Heart right ventricle (tissue), 16 donors: ENCODE measurements at regions not wholly inside any gene's neighbourhood (a gene's known extent, or its start where the extent isn't known, plus 50 kb on each side); places are given as distances from the start of the nearest gene placed in this dataset.

Source experiments
- ATAC-seq, 8 donors: fragments of 200-7000 bp; cut with Tn5 transposase; one replicate each; pipeline ENCODE4 v1.9.1; 2020; ENCODE audit warnings: mild to moderate bottlenecking in 8 of 8, moderate library complexity in 8 of 8, moderate number of reproducible peaks in 1 of 8
- DNase-seq, 2 donors: peaks; one replicate each; pipeline ENCODE4 v3.0.0-alpha.2; 2020
- H3K27ac ChIP-seq, 10 donors: fragments of 200-600 bp; sonication (generic) in 2 of 10; one replicate each; pipeline versions ENCODE4 v1.5.0 to v1.8.0; 2020 to 2022; ENCODE audit warnings: mild to moderate bottlenecking in 3 of 10
- H3K27me3 ChIP-seq, 7 donors: fragments of 200-600 bp; one replicate each; pipeline ENCODE4 v1.8.0; 2021 to 2022; ENCODE audit warnings: mild to moderate bottlenecking in 2 of 7
- H3K36me3 ChIP-seq, 9 donors: fragments of 200-600 bp; sonication (generic) in 1 of 9; one replicate each; pipeline versions ENCODE4 v1.5.0 to v1.8.0; 2020 to 2022; ENCODE audit warnings: mild to moderate bottlenecking in 2 of 9
- H3K4me1 ChIP-seq, 9 donors: fragments of 200-600 bp; sonication (generic) in 1 of 9; one replicate each; pipeline versions ENCODE4 v1.5.0 to v1.8.0; 2020 to 2022; ENCODE audit warnings: mild to moderate bottlenecking in 4 of 9
- H3K4me3 ChIP-seq, 10 donors: fragments of 200-600 bp; sonication (generic) in 2 of 10; one replicate each; pipeline versions ENCODE4 v1.5.0 to v1.8.0; 2020 to 2022; ENCODE audit warnings: mild to moderate bottlenecking in 7 of 10, moderate library complexity in 2 of 10
- H3K9me3 ChIP-seq, 11 donors: fragments of 200-600 bp in 10 of 11; sonication (generic) in 2 of 11; one replicate each; pipeline versions ENCODE4 v1.5.0 to v1.8.0; 2013 to 2022; ENCODE audit warnings: mild to moderate bottlenecking in 2 of 11, control low read depth in 1 of 11, moderate library complexity in 1 of 11
- CTCF ChIP-seq, 9 donors: fragments of 200-600 bp; sonication (generic) in 2 of 9; IDR thresholded peaks; one replicate each; pipeline versions ENCODE4 v1.5.0 to v1.8.0; 2021 to 2022; ENCODE audit warnings: antibody characterized with exemption in 9 of 9, mild to moderate bottlenecking in 5 of 9, moderate library complexity in 1 of 9
- WGBS, 2 donors: extraction: QIAGEN DNeasy Blood & Tissue Kit; methylation state at CpG; one replicate each; pipeline ENCODE4 v1.1.7; 2013; ENCODE audit warnings: inconsistent platforms in 1 of 2; 5-methylcytosine and 5-hydroxymethylcytosine counted together
- intact Hi-C, 10 donors: fragments of 100-400 bp; cut with DNase I; formaldehyde crosslinking; loops; one replicate each; pipeline versions ENCODE4 v1.11.1 to v1.14.2; 2022
- donor health status: Arrhythmogenic right ventricular cardiomyopathy.
- donor health status: ischemic (EF 13 %, LVEDD 7.1; RV severe dilation, severe dysfunction).
- donor health status: healthy with polysubstance abuse.
- donor health status: DM: no; HTN: yes; CAD: no.
- donor health status: DM: no; HTN: no; CAD: no.
- donor health status: ischemic (EF 25% LVEDD 6.9; RV normal size, moderate dysfunction).
- donor health status: ischemic (EF 25% LVEDD 5.7; RV mildly dilated, moderate dysfunction).
- donor health status: healthy.
- donor health status: DM: yes; HTN: yes; CAD: no.
- donor health status: Ischemic cardiomyopathy.
- donor health status: ischemic (EF 35%, LVEDD 5.7; RV mildly dilated, moderate dysfunction).
- donor health status: nonischemic (EF 11% LVEDD 7.7; RV severe dilation, severe dysfunction).
- donor health status: DM: yes; HTN: yes; CAD: no.
- donor health status: PGD.
- donor health status: ischemic (EF 29% LVEDD 5.4; RV normal size, mild dysfunction).
- donor health status: nonischemic (EF 23%, LVEDD 6.1; RV moderate dilation, normal function).

- peak overlapping the region; percentile 26 to 72 (median 53) for H3K27ac ChIP-seq
- peak; percentile 61 to 80 (median 76) for ATAC-seq
- H3K4me3 ChIP-seq, result peak overlapping the region in 2 of 10 donors; percentile 11 to 22
- peaks cover 0 to 11% (median 0%) of the 10 kb centered on the region in 7 donors for H3K27me3 ChIP-seq
- H3K4me1 ChIP-seq, result peaks cover 0 to 23% (median 5%) of the 10 kb centered on the region in 9 donors
- intact Hi-C loops, result no loop called here
- H3K36me3 ChIP-seq, result no peaks in the 10 kb centered on the region
- WGBS, 2 donors, result 58 to 63% methylated on average over 19 of the region's 19 CpGs
- TF ChIP-seq CTCF (IDR thresholded peaks at IDR 0.05), result no peak
- peak; percentile 45 to 54 for DNase-seq
- H3K9me3 ChIP-seq, result peaks cover 0 to 5% (median 0%) of the 10 kb centered on the region in 11 donors
Observed at GRCh38 chr6:169075211-169075914, 178.3 kb downstream of the THBS2 start.

DNA sequence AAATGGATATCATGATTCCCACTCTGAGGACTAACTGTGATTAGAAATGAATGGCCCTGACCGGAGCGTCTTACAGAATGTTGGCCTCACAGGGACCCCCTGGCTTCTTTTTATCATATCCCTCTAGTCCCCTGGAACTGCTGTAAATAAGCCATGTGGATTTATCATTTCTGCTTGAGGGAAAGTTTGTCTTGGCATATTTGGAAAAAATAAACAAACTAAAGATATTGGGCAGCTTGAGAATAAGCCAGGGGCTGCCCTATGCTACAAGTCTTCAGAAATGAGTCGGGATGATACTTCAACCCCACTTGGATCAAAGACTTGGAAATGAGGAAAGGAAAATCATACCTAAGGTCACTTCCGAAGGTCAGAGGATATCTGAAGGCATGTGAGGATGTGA lies 179.1 kb downstream of the THBS2 start:
- ATAC-seq (no peak), DNase-seq (no peak)
- no peaks in the 10 kb centered on the region for H3K36me3 ChIP-seq
- no peak for TF ChIP-seq CTCF (IDR thresholded peaks at IDR 0.05)
- H3K9me3 ChIP-seq, result peaks cover 0 to 5% (median 0%) of the 10 kb centered on the region in 11 donors
- H3K4me3 ChIP-seq, result no peak overlapping the region
- peaks cover 0 to 11% (median 0%) of the 10 kb centered on the region in 7 donors for H3K27me3 ChIP-seq
- H3K27ac ChIP-seq, result peak overlapping the region in 9 of 10 donors; percentile 21 to 72 (median 47)
- intact Hi-C loops, result no loop called here
- peaks cover 0 to 23% (median 5%) of the 10 kb centered on the region in 9 donors for H3K4me1 ChIP-seq
- WGBS, 2 donors, result 41 to 43% methylated on average over 4 of the region's 4 CpGs

DNA sequence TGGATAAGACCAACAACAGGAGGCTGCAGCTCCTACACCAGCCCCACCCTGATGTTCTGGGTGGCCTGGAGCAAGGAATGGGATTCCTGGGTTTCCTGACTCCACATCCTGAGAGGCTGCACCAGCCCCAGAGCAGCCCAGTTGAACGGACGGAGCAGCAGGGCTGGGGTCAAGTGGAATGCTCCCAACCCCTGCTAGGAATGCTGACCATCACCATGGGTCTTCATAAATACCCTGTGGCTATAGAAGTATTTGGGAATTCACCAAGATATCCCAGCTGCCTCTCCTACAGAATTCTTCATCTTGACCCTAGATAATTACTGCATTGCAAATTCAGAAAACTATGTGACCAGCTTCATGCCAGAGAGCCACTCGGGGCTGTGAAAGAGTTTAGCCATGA lies 180.3 kb downstream of the THBS2 start:
- no peak overlapping the region for H3K4me3 ChIP-seq
- peaks cover 0 to 5% (median 0%) of the 10 kb centered on the region in 11 donors for H3K9me3 ChIP-seq
- H3K4me1 ChIP-seq, result peaks cover 0 to 23% (median 5%) of the 10 kb centered on the region in 9 donors
- no peak overlapping the region for H3K27ac ChIP-seq
- 44 to 56% methylated on average over 3 of the region's 3 CpGs for WGBS, 2 donors
- H3K27me3 ChIP-seq, result peaks cover 0 to 11% (median 0%) of the 10 kb centered on the region in 7 donors
- no peak for TF ChIP-seq CTCF (IDR thresholded peaks at IDR 0.05)
- H3K36me3 ChIP-seq, result no peaks in the 10 kb centered on the region
- intact Hi-C loops, result no loop called here
- ATAC-seq (no peak), DNase-seq (no peak)

- H3K36me3 ChIP-seq, result no peaks in the 10 kb centered on the region
- H3K27ac ChIP-seq, result peak overlapping the region in 1 of 10 donors; percentile 44
- ATAC-seq, result peak in 1 of 8 donors; percentile 31
- WGBS, 2 donors, result 76 to 80% methylated on average over 23 of the region's 23 CpGs
- no peak for DNase-seq
- no peak for TF ChIP-seq CTCF (IDR thresholded peaks at IDR 0.05)
- H3K27me3 ChIP-seq, result peaks cover 0 to 11% (median 0%) of the 10 kb centered on the region in 7 donors
- H3K9me3 ChIP-seq, result peaks cover 0 to 5% (median 0%) of the 10 kb centered on the region in 11 donors
- intact Hi-C loops, result no loop called here
- no peak overlapping the region for H3K4me3 ChIP-seq
- H3K4me1 ChIP-seq, result peaks cover 0 to 23% (median 5%) of the 10 kb centered on the region in 9 donors
Observed at GRCh38 chr6:169072127-169073042, 181.3 kb downstream of the THBS2 start.
